Endodermal cell (in vitro differentiated cells): ENCODE measurements at regions not wholly inside any gene's neighbourhood (a gene's known extent, or its start where the extent isn't known, plus 50 kb on each side); places are given as distances from the start of the nearest gene placed in this dataset.

ENCODE experiments used
- DNase-seq: peaks from one replicate; pipeline ENCODE4 v3.0.0-alpha.2; 2017
- H3K27ac ChIP-seq: 2 replicates; pipeline ENCODE4 v1.5.1; 2013; ENCODE audit warnings: mild to moderate bottlenecking, low read depth, low read length, moderate library complexity
- H3K27me3 ChIP-seq: 2 replicates; pipeline ENCODE4 v1.6.1; 2013; ENCODE audit warnings: mild to moderate bottlenecking, low read length, moderate library complexity; ENCODE audit not compliant: insufficient read depth, control insufficient read depth, poor library complexity, severe bottlenecking
- H3K36me3 ChIP-seq: 2 replicates; pipeline ENCODE4 v1.7.0; 2013; ENCODE audit warnings: mild to moderate bottlenecking, low read length, moderate library complexity; ENCODE audit not compliant: control insufficient read depth, insufficient read depth
- H3K4me1 ChIP-seq: one replicate; pipeline ENCODE4 v1.7.0; 2013; ENCODE audit warnings: low read length; ENCODE audit not compliant: control insufficient read depth, insufficient read depth
- H3K4me3 ChIP-seq: 2 replicates; pipeline ENCODE4 v1.5.1; 2013; ENCODE audit warnings: mild to moderate bottlenecking, low read length, moderate library complexity
- H3K9ac ChIP-seq: 2 replicates; pipeline ENCODE4 v1.6.1; 2013; ENCODE audit warnings: mild to moderate bottlenecking, low read length, moderate library complexity; ENCODE audit not compliant: poor library complexity, severe bottlenecking; ENCODE audit errors: extremely low read depth
- H3K9me3 ChIP-seq: 2 replicates; pipeline ENCODE4 v1.6.1; 2013; ENCODE audit warnings: mild to moderate bottlenecking, low read length, moderate library complexity; ENCODE audit not compliant: control insufficient read depth
- H3K27ac Mint-ChIP-seq: 2 replicates; pipeline ENCODE4 v1.8.0; 2020; ENCODE audit warnings: mixed read lengths
- H3K27me3 Mint-ChIP-seq: 2 replicates; pipeline ENCODE4 v1.8.0; 2021; ENCODE audit warnings: mild to moderate bottlenecking, mixed read lengths; ENCODE audit not compliant: insufficient read depth
- H3K36me3 Mint-ChIP-seq: 2 replicates; pipeline ENCODE4 v1.8.0; 2020; ENCODE audit warnings: low read depth, mixed read lengths
- H3K4me1 Mint-ChIP-seq: 2 replicates; pipeline ENCODE4 v1.8.0; 2020; ENCODE audit warnings: mixed read lengths
- H3K4me3 Mint-ChIP-seq: 2 replicates; pipeline ENCODE4 v1.8.0; 2020; ENCODE audit warnings: mild to moderate bottlenecking, moderate library complexity, mixed read lengths
- H3K9me3 Mint-ChIP-seq: 2 replicates; pipeline ENCODE4 v1.8.0; 2020; ENCODE audit warnings: mild to moderate bottlenecking, mixed read lengths
- WGBS, 2 experiments: methylation state at CpG; one replicate each; pipeline versions ENCODE4 v1.1.5 to v1.1.7; 2013; ENCODE audit warnings: missing lambda C conversion rate in 2 of 2, mixed read lengths in 1 of 2; ENCODE audit not compliant: insufficient coverage in 1 of 2, insufficient read length in 1 of 2; 5-methylcytosine and 5-hydroxymethylcytosine counted together
- TF ChIP-seq, protein P1 (sequence below): fragments of 200-600 bp; sonication (generic); conservative IDR thresholded peaks from 2 replicates; pipeline ENCODE4 v1.5.0; 2021; ENCODE audit warnings: antibody characterized with exemption, mild to moderate bottlenecking

DNA sequence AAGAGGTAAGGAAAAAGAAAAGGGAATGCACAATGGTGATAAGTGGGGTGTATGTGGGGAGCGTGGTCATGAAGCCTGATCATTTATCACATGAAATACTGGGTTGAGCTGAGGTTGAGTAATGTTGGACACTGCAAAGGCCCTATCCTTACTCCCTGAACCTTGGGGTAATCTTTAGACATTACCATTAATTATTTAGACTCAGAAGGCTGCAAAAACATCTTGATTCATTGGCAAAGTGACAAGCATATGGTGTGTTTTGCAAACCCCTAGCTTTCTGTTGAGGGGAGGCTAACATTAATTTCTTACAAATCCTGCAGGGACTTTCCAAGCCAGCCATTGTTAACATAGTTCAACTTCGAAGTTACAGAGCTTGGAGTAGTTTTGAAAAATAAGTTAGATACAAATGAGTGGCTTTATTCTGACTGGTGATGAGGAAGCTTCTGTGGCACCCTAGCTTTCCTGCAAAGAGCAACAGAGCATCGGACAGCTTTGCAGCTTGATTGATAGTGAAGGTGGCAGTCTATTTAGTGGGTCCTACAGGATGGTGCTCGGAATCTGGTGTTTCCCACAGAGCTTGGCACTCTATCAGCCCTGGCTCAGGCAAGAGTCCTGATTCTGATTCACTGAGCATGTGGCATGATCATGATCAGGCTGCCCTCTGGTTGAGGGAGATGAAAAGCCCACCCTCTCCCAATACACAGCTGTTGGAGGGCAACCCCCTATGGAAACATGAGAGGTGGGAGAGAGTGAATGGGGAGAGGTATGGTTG is 153.7 kb upstream of the NPVF start:
- Histone ChIP-seq H3K4me1 (no peaks in the 10 kb centered on the region), H3K4me3 (no peak overlapping the region), H3K9ac (no peak overlapping the region), H3K27me3 (no peaks in the 10 kb centered on the region), H3K27ac (no peak overlapping the region), H3K9me3 (no peaks in the 10 kb centered on the region), H3K36me3 (no peaks in the 10 kb centered on the region)
- DNase-seq = no peak
- TF ChIP-seq, protein P1, sequence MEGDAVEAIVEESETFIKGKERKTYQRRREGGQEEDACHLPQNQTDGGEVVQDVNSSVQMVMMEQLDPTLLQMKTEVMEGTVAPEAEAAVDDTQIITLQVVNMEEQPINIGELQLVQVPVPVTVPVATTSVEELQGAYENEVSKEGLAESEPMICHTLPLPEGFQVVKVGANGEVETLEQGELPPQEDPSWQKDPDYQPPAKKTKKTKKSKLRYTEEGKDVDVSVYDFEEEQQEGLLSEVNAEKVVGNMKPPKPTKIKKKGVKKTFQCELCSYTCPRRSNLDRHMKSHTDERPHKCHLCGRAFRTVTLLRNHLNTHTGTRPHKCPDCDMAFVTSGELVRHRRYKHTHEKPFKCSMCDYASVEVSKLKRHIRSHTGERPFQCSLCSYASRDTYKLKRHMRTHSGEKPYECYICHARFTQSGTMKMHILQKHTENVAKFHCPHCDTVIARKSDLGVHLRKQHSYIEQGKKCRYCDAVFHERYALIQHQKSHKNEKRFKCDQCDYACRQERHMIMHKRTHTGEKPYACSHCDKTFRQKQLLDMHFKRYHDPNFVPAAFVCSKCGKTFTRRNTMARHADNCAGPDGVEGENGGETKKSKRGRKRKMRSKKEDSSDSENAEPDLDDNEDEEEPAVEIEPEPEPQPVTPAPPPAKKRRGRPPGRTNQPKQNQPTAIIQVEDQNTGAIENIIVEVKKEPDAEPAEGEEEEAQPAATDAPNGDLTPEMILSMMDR = no peak
- WGBS, 2 experiments = 80 to 87% methylated on average over 1 to 4 of the region's 4 CpGs
- H3K4me3 Mint-ChIP-seq = no peak overlapping the region
- no peaks in the 10 kb centered on the region for H3K27me3 Mint-ChIP-seq
- no peaks in the 10 kb centered on the region for H3K4me1 Mint-ChIP-seq
- H3K27ac Mint-ChIP-seq = no peak overlapping the region
- H3K36me3 Mint-ChIP-seq = no peaks in the 10 kb centered on the region
- H3K9me3 Mint-ChIP-seq = no peaks in the 10 kb centered on the region

- Histone ChIP-seq H3K9ac (no peak overlapping the region), H3K9me3 (no peaks in the 10 kb centered on the region), H3K36me3 (no peaks in the 10 kb centered on the region), H3K4me3 (no peak overlapping the region), H3K27me3 (no peaks in the 10 kb centered on the region), H3K4me1 (no peaks in the 10 kb centered on the region), H3K27ac (no peak overlapping the region)
- no peak overlapping the region for H3K27ac Mint-ChIP-seq
- TF ChIP-seq, protein P1 = no peak
- WGBS, 2 experiments = 74 to 84% methylated on average over 4 of the region's 4 CpGs
- H3K4me1 Mint-ChIP-seq = no peaks in the 10 kb centered on the region
- H3K4me3 Mint-ChIP-seq = no peak overlapping the region
- H3K9me3 Mint-ChIP-seq = no peaks in the 10 kb centered on the region
- H3K27me3 Mint-ChIP-seq = no peaks in the 10 kb centered on the region
- no peak for DNase-seq
- H3K36me3 Mint-ChIP-seq = no peaks in the 10 kb centered on the region
These were observed 154.6 kb upstream of the NPVF start for GRCh38 chr7:25382869-25383268.

DNA sequence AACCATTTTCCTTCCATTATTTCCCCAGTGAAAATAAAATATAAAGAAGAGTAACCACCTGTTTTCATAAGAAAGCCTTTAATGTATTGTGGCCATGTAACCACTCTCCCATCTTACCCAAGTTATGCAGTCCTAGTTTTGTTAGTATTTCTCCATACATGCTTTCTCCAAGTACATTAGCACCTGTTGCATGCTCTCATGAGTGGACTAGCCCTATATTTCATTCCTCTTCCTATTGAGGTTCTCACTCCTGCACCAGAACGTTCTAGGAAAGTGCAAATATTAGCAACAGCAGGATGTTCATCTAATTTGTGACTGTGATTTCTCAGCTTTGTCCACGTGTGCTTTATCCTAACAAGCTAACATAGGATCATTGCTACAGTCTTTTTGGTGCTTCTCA is 155.1 kb upstream of the NPVF start:
- Mint-ChIP-seq H3K4me1 (no peaks in the 10 kb centered on the region), H3K27ac (no peak overlapping the region), H3K27me3 (no peaks in the 10 kb centered on the region), H3K9me3 (no peaks in the 10 kb centered on the region), H3K36me3 (no peaks in the 10 kb centered on the region), H3K4me3 (no peak overlapping the region)
- Histone ChIP-seq H3K27me3 (no peaks in the 10 kb centered on the region), H3K27ac (no peak overlapping the region), H3K9ac (no peak overlapping the region), H3K9me3 (no peaks in the 10 kb centered on the region), H3K4me1 (no peaks in the 10 kb centered on the region), H3K4me3 (no peak overlapping the region), H3K36me3 (no peaks in the 10 kb centered on the region)
- no peak for DNase-seq
- WGBS, 2 experiments = 94% methylated on average over 2 of the region's 2 CpGs; no CpG with 5 or more reads in 1 of the 2 experiments
- TF ChIP-seq, protein P1 = no peak
